PC-3 (cell line): ENCODE measurements at regions not wholly inside any gene's neighbourhood (a gene's known extent, or its start where the extent isn't known, plus 50 kb on each side); places are given as distances from the start of the nearest gene placed in this dataset.

ENCODE experiments used
- ATAC-seq: fragments of 200-7000 bp; cut with Tn5 transposase; 2 replicates; pipeline ENCODE4 v1.9.1; 2020; ENCODE audit warnings: mild to moderate bottlenecking, moderate library complexity
- BruUV-seq: library from RNA; stranded (reverse); fragments of 400-500 nt; replicated peaks from 2 replicates; lab custom pipeline; 2021; lab: Mats Ljungman, UMichigan
- CTCF ChIA-PET: fragments of 300-600 bp; sonication (Branson Sonifier 250); formaldehyde crosslinking; loops from one replicate; lab custom pipeline; 2022; ENCODE audit warnings: antibody characterized with exemption; lab: Charles Lee
- POLR2A ChIA-PET: fragments of 300-600 bp; sonication (Branson Sonifier 250); formaldehyde crosslinking; loops from one replicate; lab custom pipeline; 2022; ENCODE audit warnings: antibody characterized with exemption; ENCODE audit not compliant: unreplicated experiment; lab: Charles Lee
- DNase-seq: peaks from one replicate; pipeline ENCODE4 v3.0.0-alpha.2; 2015
- H2AFZ ChIP-seq: fragments of 300-600 bp; sonication (generic); 2 replicates; pipeline ENCODE4 v1.6.0; 2016; ENCODE audit warnings: antibody characterized with exemption, low read length
- H3F3A ChIP-seq: fragments of 300-600 bp; sonication (generic); one replicate; pipeline ENCODE4 v1.6.0; 2017; ENCODE audit warnings: antibody characterized with exemption, low read length, control low read depth, mild to moderate bottlenecking; ENCODE audit not compliant: unreplicated experiment
- H3K27ac ChIP-seq: fragments of 300-600 bp; sonication (generic); 2 replicates; pipeline ENCODE4 v1.5.1; 2016; ENCODE audit warnings: mild to moderate bottlenecking, low read length
- H3K27me3 ChIP-seq: fragments of 300-600 bp; sonication (generic); 2 replicates; pipeline ENCODE4 v1.6.1; 2016; ENCODE audit warnings: low read length, mixed read lengths
- H3K36me3 ChIP-seq: fragments of 300-600 bp; sonication (generic); 2 replicates; pipeline ENCODE4 v1.6.1; 2016; ENCODE audit warnings: low read depth, mixed run types, low read length, mixed read lengths
- H3K4me1 ChIP-seq: fragments of 300-600 bp; sonication (generic); 2 replicates; pipeline ENCODE4 v1.5.1; 2016; ENCODE audit warnings: low read length; ENCODE audit not compliant: insufficient read depth
- H3K4me2 ChIP-seq: fragments of 300-600 bp; sonication (generic); 2 replicates; pipeline ENCODE4 v1.6.0; 2016; ENCODE audit warnings: low read length
- H3K4me3 ChIP-seq: fragments of 300-600 bp; sonication (generic); 2 replicates; pipeline ENCODE4 v1.5.1; 2016; ENCODE audit warnings: mild to moderate bottlenecking, low read length, mixed read lengths
- H3K79me2 ChIP-seq: fragments of 300-600 bp; sonication (generic); 2 replicates; pipeline ENCODE4 v1.6.1; 2017; ENCODE audit warnings: low read length, mixed read lengths
- H3K9ac ChIP-seq: fragments of 300-600 bp; sonication (generic); 2 replicates; pipeline ENCODE4 v1.6.0; 2016; ENCODE audit warnings: mild to moderate bottlenecking, low read length
- H3K9me2 ChIP-seq: fragments of 300-600 bp; sonication (generic); replicated peaks from 2 replicates; pipeline ENCODE4 v1.6.1; 2016; ENCODE audit warnings: mixed run types, low read length, mixed read lengths
- H3K9me3 ChIP-seq: fragments of 300-600 bp; sonication (generic); 2 replicates; pipeline ENCODE4 v1.6.1; 2016; ENCODE audit warnings: low read length, mixed read lengths
- H4K20me1 ChIP-seq: fragments of 300-600 bp; sonication (generic); 2 replicates; pipeline ENCODE4 v1.6.1; 2016; ENCODE audit warnings: low read length, mixed read lengths
- CTCF ChIP-seq: fragments of 300-600 bp; sonication (generic); conservative IDR thresholded peaks from 2 replicates; pipeline ENCODE4 v1.5.1; 2017; ENCODE audit warnings: antibody characterized with exemption, low read depth, mild to moderate bottlenecking, low read length
- EZH2 ChIP-seq: fragments of 300-600 bp; sonication (generic); IDR thresholded peaks from one replicate; pipeline ENCODE4 v1.6.1; 2017; ENCODE audit warnings: antibody characterized with exemption, mild to moderate bottlenecking, low read length; ENCODE audit not compliant: unreplicated experiment
- EZH2phosphoT487 ChIP-seq: fragments of 300-600 bp; sonication (generic); IDR thresholded peaks from 2 replicates; pipeline ENCODE4 v1.6.1; 2018; ENCODE audit warnings: mild to moderate bottlenecking, antibody characterized with exemption, low read length, borderline replicate concordance
- intact Hi-C: fragments of 100-400 bp; cut with micrococcal nuclease; formaldehyde crosslinking; loops from 2 replicates; pipeline ENCODE4 v1.9.0; 2023

- no peaks in the 10 kb centered on the region for H3K9me3 ChIP-seq
- CTCF ChIA-PET = no interaction called here
- no peak overlapping the region for H3K27ac ChIP-seq
- ATAC-seq (no peak), DNase-seq (no peak)
- H3F3A ChIP-seq = no peaks in the 10 kb centered on the region
- no TSS peak for BruUV-seq
- H3K4me2 ChIP-seq = no peak overlapping the region
- H3K36me3 ChIP-seq = no peaks in the 10 kb centered on the region
- H3K79me2 ChIP-seq = no peaks in the 10 kb centered on the region
- H2AFZ ChIP-seq = no peak overlapping the region
- H3K4me3 ChIP-seq = no peak overlapping the region
- H4K20me1 ChIP-seq = no peaks in the 10 kb centered on the region
- intact Hi-C loops = no loop called here
- H3K9me2 ChIP-seq = no peaks in the 10 kb centered on the region
- H3K27me3 ChIP-seq = no peaks in the 10 kb centered on the region
- H3K9ac ChIP-seq = no peak overlapping the region
- no peak for TF ChIP-seq CTCF
- TF ChIP-seq EZH2 = no peak
- no peak for TF ChIP-seq EZH2phosphoT487
- POLR2A ChIA-PET = no interaction called here
- peaks cover 16% of the 10 kb centered on the region for H3K4me1 ChIP-seq
Measured at GRCh38 chr5:92023555-92023954, 640.4 kb upstream of the ARRDC3 start.

GRCh38 chr5:92023141-92023471 is 640.0 kb upstream of the ARRDC3 start:
- no peak for TF ChIP-seq EZH2phosphoT487
- TF ChIP-seq CTCF = no peak
- TF ChIP-seq EZH2 = no peak
- peaks cover 21% of the 10 kb centered on the region for H3K4me1 ChIP-seq
- no peak for ATAC-seq
- no peak overlapping the region for H2AFZ ChIP-seq
- no peak overlapping the region for H3K4me3 ChIP-seq
- ChIA-PET POLR2A (interaction anchor here (0.6 kb wide), 1 partner anchor 381 kb away, joined by 5 read pairs; no protein-coding TSS in a partner anchor), CTCF (no interaction called here)
- H4K20me1 ChIP-seq = no peaks in the 10 kb centered on the region
- H3K27me3 ChIP-seq = no peaks in the 10 kb centered on the region
- H3K9ac ChIP-seq = no peak overlapping the region
- no peak overlapping the region for H3K4me2 ChIP-seq
- H3K79me2 ChIP-seq = no peaks in the 10 kb centered on the region
- H3K9me2 ChIP-seq = no peaks in the 10 kb centered on the region
- no peak for DNase-seq
- intact Hi-C loops = no loop called here
- no peak overlapping the region for H3K27ac ChIP-seq
- H3F3A ChIP-seq = no peaks in the 10 kb centered on the region
- H3K9me3 ChIP-seq = no peaks in the 10 kb centered on the region
- BruUV-seq = no TSS peak
- no peaks in the 10 kb centered on the region for H3K36me3 ChIP-seq

- H3K79me2 ChIP-seq = no peaks in the 10 kb centered on the region
- H2AFZ ChIP-seq = no peak overlapping the region
- no peak for DNase-seq
- no peak overlapping the region for H3K9ac ChIP-seq
- H3K36me3 ChIP-seq = no peaks in the 10 kb centered on the region
- H3K4me3 ChIP-seq = no peak overlapping the region
- H3K27me3 ChIP-seq = no peaks in the 10 kb centered on the region
- no peaks in the 10 kb centered on the region for H4K20me1 ChIP-seq
- intact Hi-C loops = no loop called here
- no peak for ATAC-seq
- H3K4me2 ChIP-seq = no peak overlapping the region
- H3K9me3 ChIP-seq = no peaks in the 10 kb centered on the region
- CTCF ChIA-PET = no interaction called here
- H3K27ac ChIP-seq = no peak overlapping the region
- POLR2A ChIA-PET = interaction anchor here (0.6 kb wide), 1 partner anchor 381 kb away, joined by 5 read pairs; no protein-coding TSS in a partner anchor
- H3F3A ChIP-seq = no peaks in the 10 kb centered on the region
- H3K4me1 ChIP-seq = peaks cover 23% of the 10 kb centered on the region
- H3K9me2 ChIP-seq = no peaks in the 10 kb centered on the region
- BruUV-seq = no TSS peak
- TF ChIP-seq CTCF (no peak), EZH2phosphoT487 (no peak), EZH2 (no peak)
Measured at GRCh38 chr5:92022415-92023140, 639.5 kb upstream of the ARRDC3 start.
